Caco-2 (cell line): ENCODE measurements at regions not wholly inside any gene's neighbourhood (a gene's known extent, or its start where the extent isn't known, plus 50 kb on each side); places are given as distances from the start of the nearest gene placed in this dataset.

Source experiments
- BruUV-seq: library from RNA; stranded (reverse); fragments of 400-500 nt; replicated peaks from 2 replicates; lab custom pipeline; 2021; lab: Mats Ljungman, UMichigan
- CTCF ChIA-PET: fragments of 300-600 bp; sonication (Branson Sonifier 250); formaldehyde crosslinking; loops from one replicate; lab custom pipeline; 2022; ENCODE audit warnings: antibody characterized with exemption; lab: Charles Lee
- POLR2A ChIA-PET: fragments of 300-600 bp; sonication (Branson Sonifier 250); formaldehyde crosslinking; loops from one replicate; lab custom pipeline; 2022; ENCODE audit warnings: antibody characterized with exemption; lab: Charles Lee
- DNase-seq, 2 experiments: peaks; one replicate each; pipeline versions ENCODE4 v3.0.0 to v3.0.0-alpha.2; 2020 to 2022
- H3K27me3 ChIP-seq: replicated peaks from 2 replicates; pipeline ENCODE4 v1.6.0; 2011; ENCODE audit warnings: low read length; ENCODE audit not compliant: control insufficient read depth, insufficient read depth
- H3K36me3 ChIP-seq: 2 replicates; pipeline ENCODE4 v1.5.1; 2011; ENCODE audit warnings: low read length; ENCODE audit not compliant: control insufficient read depth, insufficient read depth
- H3K4me1 ChIP-seq: fragments of 250-450 bp; sonication (Bioruptor Pico); 2 replicates; pipeline ENCODE4 v1.5.1; 2020; ENCODE audit warnings: mild to moderate bottlenecking
- H3K4me3 ChIP-seq: 2 replicates; pipeline ENCODE4 v1.5.1; 2011; ENCODE audit warnings: low read depth, mild to moderate bottlenecking, control low read depth, low read length
- H3K9me3 ChIP-seq: fragments of 250-450 bp; sonication (Bioruptor Pico); 2 replicates; pipeline ENCODE4 v1.5.1; 2020; ENCODE audit warnings: mild to moderate bottlenecking, moderate library complexity
- H3K27ac Mint-ChIP-seq: one replicate; pipeline ENCODE4 v1.8.0; 2022; ENCODE audit warnings: mixed read lengths; ENCODE audit not compliant: unreplicated experiment
- H3K27me3 Mint-ChIP-seq: one replicate; pipeline ENCODE4 v1.8.0; 2022; ENCODE audit warnings: mixed read lengths; ENCODE audit not compliant: insufficient read depth, unreplicated experiment
- H3K36me3 Mint-ChIP-seq: one replicate; pipeline ENCODE4 v1.8.0; 2022; ENCODE audit warnings: mild to moderate bottlenecking, mixed read lengths; ENCODE audit not compliant: insufficient read depth, unreplicated experiment
- H3K4me1 Mint-ChIP-seq: one replicate; pipeline ENCODE4 v1.8.0; 2022; ENCODE audit warnings: low read depth, mixed read lengths; ENCODE audit not compliant: unreplicated experiment
- H3K4me3 Mint-ChIP-seq: one replicate; pipeline ENCODE4 v1.8.0; 2022; ENCODE audit warnings: mild to moderate bottlenecking, moderate library complexity, mixed read lengths; ENCODE audit not compliant: unreplicated experiment
- H3K9me3 Mint-ChIP-seq: one replicate; pipeline ENCODE4 v1.8.0; 2022; ENCODE audit warnings: mixed read lengths; ENCODE audit not compliant: unreplicated experiment
- CTCF ChIP-seq, 2 experiments: fragments of 200-600 bp in 1 of 2; IDR thresholded peaks; 1 replicate in 1 of 2; 2 replicates in 1 of 2; pipeline versions ENCODE4 v1.5.1 to v1.8.0; 2011 to 2022; ENCODE audit warnings: antibody characterized with exemption in 1 of 2, control low read depth in 1 of 2, inconsistent platforms in 1 of 2, low read depth in 1 of 2, low read length in 1 of 2, mild to moderate bottlenecking in 1 of 2, moderate library complexity in 1 of 2; ENCODE audit not compliant: insufficient read depth in 1 of 2, severe bottlenecking in 1 of 2, unreplicated experiment in 1 of 2
- intact Hi-C: fragments of 100-400 bp; cut with micrococcal nuclease; formaldehyde crosslinking; loops from one replicate; pipeline ENCODE4 v1.10.0; 2022; ENCODE audit not compliant: unreplicated experiment

- ChIA-PET CTCF (no interaction called here), POLR2A (no interaction called here)
- Histone ChIP-seq H3K36me3 (no peaks in the 10 kb centered on the region), H3K9me3 (no peaks in the 10 kb centered on the region), H3K4me1 (peaks cover 6% of the 10 kb centered on the region; the same call in 1 of the 2 replicates), H3K27me3 (no peaks in the 10 kb centered on the region), H3K4me3 (no peak overlapping the region)
- no TSS peak for BruUV-seq
- no peak overlapping the region for H3K4me3 Mint-ChIP-seq
- TF ChIP-seq CTCF (IDR thresholded peaks at IDR 0.05; ENCODE audit: insufficient read depth in 1 of 2, low read depth in 1 of 2, low read length in 1 of 2, severe bottlenecking in 1 of 2, unreplicated experiment in 1 of 2), result no peak
- no peaks in the 10 kb centered on the region for H3K4me1 Mint-ChIP-seq
- DNase-seq, result no peak
- H3K27me3 Mint-ChIP-seq, result no peaks in the 10 kb centered on the region
- intact Hi-C loops, result no loop called here
- H3K36me3 Mint-ChIP-seq, result no peaks in the 10 kb centered on the region
- H3K27ac Mint-ChIP-seq, result no peak overlapping the region
- no peaks in the 10 kb centered on the region for H3K9me3 Mint-ChIP-seq
Observed at GRCh38 chr6:67031451-67031850, 1324.4 kb upstream of the EYS start.

GRCh38 chr6:67030861-67031260, 1323.8 kb upstream of the EYS start:
- H3K27me3 Mint-ChIP-seq, result no peaks in the 10 kb centered on the region
- H3K9me3 ChIP-seq, result no peaks in the 10 kb centered on the region
- H3K4me1 ChIP-seq, result peaks cover 6% of the 10 kb centered on the region; the same call in 1 of the 2 replicates
- no peak overlapping the region for H3K4me3 Mint-ChIP-seq
- H3K27me3 ChIP-seq, result no peaks in the 10 kb centered on the region
- POLR2A ChIA-PET, result no interaction called here
- no TSS peak for BruUV-seq
- H3K4me1 Mint-ChIP-seq, result no peaks in the 10 kb centered on the region
- CTCF ChIA-PET, result no interaction called here
- H3K36me3 Mint-ChIP-seq, result no peaks in the 10 kb centered on the region
- no peak overlapping the region for H3K4me3 ChIP-seq
- no peak for DNase-seq
- TF ChIP-seq CTCF (IDR thresholded peaks at IDR 0.05; ENCODE audit: insufficient read depth in 1 of 2, low read depth in 1 of 2, low read length in 1 of 2, severe bottlenecking in 1 of 2, unreplicated experiment in 1 of 2), result no peak
- H3K36me3 ChIP-seq, result no peaks in the 10 kb centered on the region
- no peak overlapping the region for H3K27ac Mint-ChIP-seq
- intact Hi-C loops, result no loop called here
- H3K9me3 Mint-ChIP-seq, result no peaks in the 10 kb centered on the region

- TF ChIP-seq CTCF (IDR thresholded peaks at IDR 0.05; ENCODE audit: insufficient read depth in 1 of 2, low read depth in 1 of 2, low read length in 1 of 2, severe bottlenecking in 1 of 2, unreplicated experiment in 1 of 2), result no peak
- H3K36me3 Mint-ChIP-seq, result no peaks in the 10 kb centered on the region
- Histone ChIP-seq H3K9me3 (no peaks in the 10 kb centered on the region), H3K4me3 (no peak overlapping the region), H3K36me3 (no peaks in the 10 kb centered on the region), H3K4me1 (no peaks in the 10 kb centered on the region), H3K27me3 (no peaks in the 10 kb centered on the region)
- no peaks in the 10 kb centered on the region for H3K27me3 Mint-ChIP-seq
- no peaks in the 10 kb centered on the region for H3K9me3 Mint-ChIP-seq
- DNase-seq, result no peak
- no TSS peak for BruUV-seq
- POLR2A ChIA-PET, result no interaction called here
- intact Hi-C loops, result no loop called here
- H3K4me1 Mint-ChIP-seq, result no peaks in the 10 kb centered on the region
- H3K4me3 Mint-ChIP-seq, result no peak overlapping the region
- CTCF ChIA-PET, result no interaction called here
- H3K27ac Mint-ChIP-seq, result no peak overlapping the region
Observed at GRCh38 chr6:67016921-67017460, 1310.0 kb upstream of the EYS start.
